ENCODE measurements at regions not wholly inside any gene's neighbourhood (a gene's known extent, or its start where the extent isn't known, plus 50 kb on each side); places are given as distances from the start of the nearest gene placed in this dataset.
"Not testable (repeated sequence)": the region's sequence is repeated elsewhere in the genome, so short reads cannot be mapped to it uniquely, and the experiment has no call there.

DNA sequence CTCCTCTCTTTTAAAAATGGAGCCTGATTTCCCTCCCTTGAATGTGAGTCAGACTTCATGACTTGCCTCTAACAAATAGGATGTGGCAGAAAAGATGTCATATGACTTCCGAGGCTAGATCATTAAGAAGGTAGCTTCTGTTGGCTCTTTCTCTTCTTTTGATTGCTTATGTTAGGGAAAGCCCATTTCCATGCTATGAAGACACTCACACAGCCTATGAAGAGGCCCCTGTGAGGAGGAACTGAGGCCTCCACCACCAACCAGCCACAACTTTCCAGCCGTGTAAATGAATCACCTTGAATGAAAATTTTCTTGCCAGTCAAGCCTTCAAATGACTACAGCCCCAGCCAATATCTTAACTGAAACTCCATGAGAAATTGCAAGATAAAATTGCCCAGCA, 413.4 kb downstream of the TMEM38B start:
- ATAC-seq (no peak), DNase-seq (no peak)
- intact Hi-C loops (cut with DNase I) = no loop called here
- Histone ChIP-seq H3K36me3 (no peaks in the 10 kb centered on the region), H3K27me3 (no peaks in the 10 kb centered on the region), H3K9me3 (peaks cover 0 to 3% (median 0%) of the 10 kb centered on the region in 12 donors), H3K4me1 (no peaks in the 10 kb centered on the region), H3K4me3 (no peak overlapping the region), H3K27ac (no peak overlapping the region)
- WGBS, 4 donors = 50 to 78% (median 61%) methylated on average over 2 of the region's 2 CpGs
- no peak for TF ChIP-seq POLR2A (IDR thresholded peaks at IDR 0.05)
- TF ChIP-seq, protein P1, sequence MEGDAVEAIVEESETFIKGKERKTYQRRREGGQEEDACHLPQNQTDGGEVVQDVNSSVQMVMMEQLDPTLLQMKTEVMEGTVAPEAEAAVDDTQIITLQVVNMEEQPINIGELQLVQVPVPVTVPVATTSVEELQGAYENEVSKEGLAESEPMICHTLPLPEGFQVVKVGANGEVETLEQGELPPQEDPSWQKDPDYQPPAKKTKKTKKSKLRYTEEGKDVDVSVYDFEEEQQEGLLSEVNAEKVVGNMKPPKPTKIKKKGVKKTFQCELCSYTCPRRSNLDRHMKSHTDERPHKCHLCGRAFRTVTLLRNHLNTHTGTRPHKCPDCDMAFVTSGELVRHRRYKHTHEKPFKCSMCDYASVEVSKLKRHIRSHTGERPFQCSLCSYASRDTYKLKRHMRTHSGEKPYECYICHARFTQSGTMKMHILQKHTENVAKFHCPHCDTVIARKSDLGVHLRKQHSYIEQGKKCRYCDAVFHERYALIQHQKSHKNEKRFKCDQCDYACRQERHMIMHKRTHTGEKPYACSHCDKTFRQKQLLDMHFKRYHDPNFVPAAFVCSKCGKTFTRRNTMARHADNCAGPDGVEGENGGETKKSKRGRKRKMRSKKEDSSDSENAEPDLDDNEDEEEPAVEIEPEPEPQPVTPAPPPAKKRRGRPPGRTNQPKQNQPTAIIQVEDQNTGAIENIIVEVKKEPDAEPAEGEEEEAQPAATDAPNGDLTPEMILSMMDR (IDR thresholded peaks at IDR 0.05) = no peak

DNA sequence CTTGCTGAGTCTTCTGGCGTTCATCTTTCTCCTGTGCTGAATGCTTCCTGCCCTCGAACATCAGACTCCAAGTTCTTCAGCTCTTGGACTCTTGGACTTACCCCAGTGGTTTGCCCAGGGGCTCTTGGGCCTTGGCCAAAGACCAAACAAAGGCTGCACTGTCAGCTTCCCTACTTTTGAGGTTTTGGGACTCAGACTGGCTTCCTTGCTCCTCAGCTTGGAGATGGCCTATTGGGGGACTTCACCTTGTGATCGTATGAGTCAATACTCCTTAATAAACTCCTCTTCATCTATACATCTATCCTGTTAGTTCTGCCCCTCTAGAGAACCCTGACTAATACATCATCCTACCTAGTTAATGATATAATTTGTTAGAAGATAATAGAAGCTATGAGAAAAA, 415.4 kb downstream of the TMEM38B start:
- H3K4me1 ChIP-seq; ATAC-seq; H3K9me3 ChIP-seq; intact Hi-C loops (cut with DNase I); DNase-seq; H3K4me3 ChIP-seq; H3K27me3 ChIP-seq; H3K27ac ChIP-seq; H3K36me3 ChIP-seq: not testable (repeated sequence)
- whole genome bisulfite sequencing, 4 donors = 75 to 85% (median 80%) methylated on average over 3 of the region's 3 CpGs

DNA sequence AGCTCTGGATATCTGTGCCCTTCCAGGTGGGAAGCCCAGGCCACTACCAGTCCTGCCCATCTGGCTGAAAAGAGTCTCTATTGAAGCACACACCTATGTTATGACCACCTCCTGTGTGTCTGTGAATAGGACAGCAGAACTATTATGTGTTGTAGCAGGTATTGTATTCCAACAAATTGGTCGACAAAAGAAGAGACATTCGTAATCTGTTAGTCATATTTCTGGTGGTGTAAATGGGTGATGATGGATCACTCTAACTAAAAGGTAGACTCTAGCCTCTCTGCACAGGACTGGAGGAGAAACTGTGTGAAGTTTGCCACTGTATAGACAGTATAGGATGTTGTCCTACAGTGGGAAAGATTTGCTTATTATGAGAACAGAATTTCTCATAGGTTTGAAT, 416.1 kb downstream of the TMEM38B start:
- TF ChIP-seq, protein P1 (IDR thresholded peaks at IDR 0.05) = no peak
- no peak for TF ChIP-seq POLR2A (IDR thresholded peaks at IDR 0.05)
- intact Hi-C loops (cut with DNase I) = no loop called here

DNA sequence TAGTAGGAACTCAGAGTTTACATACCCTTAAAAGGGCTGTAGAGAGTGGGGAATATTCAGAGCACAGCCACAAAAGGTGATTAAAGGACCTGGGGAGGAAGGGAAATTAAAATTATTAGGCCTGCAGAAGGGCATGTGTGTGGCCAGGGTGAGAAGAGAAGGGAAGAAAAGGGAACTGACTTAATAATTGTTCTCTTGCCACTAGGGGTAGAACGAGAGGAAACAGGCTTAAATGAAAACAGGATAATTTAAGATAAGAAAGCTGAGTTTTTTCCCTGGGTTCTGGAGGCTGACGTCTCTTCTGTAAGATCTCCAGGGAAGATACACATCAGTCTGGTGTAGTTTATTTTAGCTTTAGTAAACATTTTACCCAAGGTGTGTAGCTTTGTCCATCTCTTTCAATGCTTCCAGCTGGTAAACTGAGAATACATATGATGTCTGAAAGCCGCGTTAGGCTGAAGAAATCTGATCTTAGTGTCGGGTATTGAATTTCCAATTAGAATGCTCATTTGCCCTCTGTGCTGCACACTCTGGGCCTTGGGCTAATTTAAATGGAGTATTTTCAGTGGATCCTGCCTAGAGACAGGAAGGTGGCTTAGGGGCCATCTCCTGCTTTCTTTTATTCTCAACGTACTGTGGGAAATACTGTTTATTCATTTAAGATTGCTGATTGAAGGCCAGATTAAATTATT, 416.8 kb downstream of the TMEM38B start:
- intact Hi-C loops (cut with DNase I) = no loop called here
- H3K9me3 ChIP-seq = peaks cover 0 to 3% (median 0%) of the 10 kb centered on the region in 12 donors
- DNase-seq (no peak), ATAC-seq (no peak)
- H3K27me3 ChIP-seq = no peaks in the 10 kb centered on the region
- WGBS, 4 donors = 54 to 61% (median 59%) methylated on average over 6 of the region's 6 CpGs
- no peaks in the 10 kb centered on the region for H3K4me1 ChIP-seq
- H3K27ac ChIP-seq = no peak overlapping the region
- H3K4me3 ChIP-seq = no peak overlapping the region
- no peaks in the 10 kb centered on the region for H3K36me3 ChIP-seq
- TF ChIP-seq POLR2A (IDR thresholded peaks at IDR 0.05) = no peak
- TF ChIP-seq, protein P1 (IDR thresholded peaks at IDR 0.05) = no peak

More for the DNA sequence above, 416.1 kb downstream of the TMEM38B start:
- H3K36me3 ChIP-seq = no peaks in the 10 kb centered on the region
- no peak overlapping the region for H3K4me3 ChIP-seq
- WGBS, 4 donors = 89 to 97% (median 94%) methylated on average over 2 of the region's 2 CpGs
- H3K9me3 ChIP-seq = peaks cover 0 to 3% (median 0%) of the 10 kb centered on the region in 12 donors
- no peaks in the 10 kb centered on the region for H3K27me3 ChIP-seq
- no peak for ATAC-seq
- no peak overlapping the region for H3K27ac ChIP-seq
- no peak for DNase-seq
- no peaks in the 10 kb centered on the region for H3K4me1 ChIP-seq

DNA sequence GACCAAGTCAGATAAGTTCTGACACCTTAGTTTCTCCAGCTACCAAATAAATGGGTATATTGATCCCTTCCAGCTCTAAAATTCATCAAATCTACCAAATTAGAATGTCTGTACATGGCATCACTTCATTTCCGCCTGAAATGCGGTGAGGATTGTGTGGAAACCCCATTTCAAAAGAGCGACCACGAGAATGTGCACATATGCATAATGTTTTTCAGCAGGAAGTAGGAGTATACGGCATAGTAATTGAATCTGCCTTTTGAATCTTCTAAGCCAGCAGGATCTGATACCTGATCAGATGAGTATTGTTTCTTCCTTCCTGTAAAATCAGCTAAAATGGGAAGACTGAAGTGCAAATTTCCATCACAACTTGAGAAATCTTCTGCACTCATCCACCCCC, 418.6 kb downstream of the TMEM38B start:
- Histone ChIP-seq H3K27ac (no peak overlapping the region), H3K4me3 (no peak overlapping the region), H3K27me3 (no peaks in the 10 kb centered on the region), H3K36me3 (no peaks in the 10 kb centered on the region), H3K4me1 (no peaks in the 10 kb centered on the region), H3K9me3 (peaks cover 0 to 3% (median 0%) of the 10 kb centered on the region in 12 donors)
- TF ChIP-seq POLR2A (IDR thresholded peaks at IDR 0.05) = no peak
- TF ChIP-seq, protein P1 (IDR thresholded peaks at IDR 0.05) = no peak
- DNase-seq = no peak
- no peak for ATAC-seq
- intact Hi-C loops (cut with DNase I) = no loop called here
- 71 to 91% (median 76%) methylated on average over 5 of the region's 5 CpGs for WGBS, 4 donors

Data from heart left ventricle (tissue), 16 donors.